Smooth muscle cell (in vitro differentiated cells): ENCODE measurements at regions not wholly inside any gene's neighbourhood (a gene's known extent, or its start where the extent isn't known, plus 50 kb on each side); places are given as distances from the start of the nearest gene placed in this dataset.

Experiments used
- DNase-seq: peaks from one replicate; lab custom pipeline; 2025; ENCODE audit not compliant: unreplicated experiment; lab: John Stamatoyannopoulos, UW
- H2AFZ ChIP-seq: fragments of 200-600 bp; sonication (generic); 2 replicates; pipeline ENCODE4 v1.6.0; 2016; ENCODE audit warnings: antibody characterized with exemption, low read depth, mild to moderate bottlenecking
- H3F3A ChIP-seq: fragments of 200-600 bp; sonication (generic); 2 replicates; pipeline ENCODE4 v1.6.0; 2017; ENCODE audit warnings: antibody characterized with exemption, low read depth
- H3K27ac ChIP-seq: fragments of 200-600 bp; sonication (generic); 2 replicates; pipeline ENCODE4 v1.5.1; 2016; ENCODE audit warnings: low read depth, mild to moderate bottlenecking
- H3K27me3 ChIP-seq: fragments of 200-600 bp; sonication (generic); 2 replicates; pipeline ENCODE4 v1.6.1; 2016; ENCODE audit warnings: low read depth, mild to moderate bottlenecking
- H3K36me3 ChIP-seq: fragments of 200-600 bp; sonication (generic); 2 replicates; pipeline ENCODE4 v1.5.1; 2016; ENCODE audit warnings: low read depth
- H3K4me1 ChIP-seq: fragments of 200-600 bp; sonication (generic); 2 replicates; pipeline ENCODE4 v1.5.1; 2016; ENCODE audit warnings: low read depth
- H3K4me2 ChIP-seq: fragments of 200-600 bp; sonication (generic); 2 replicates; pipeline ENCODE4 v1.6.0; 2016; ENCODE audit warnings: mild to moderate bottlenecking
- H3K4me3 ChIP-seq: fragments of 200-600 bp; sonication (generic); 2 replicates; pipeline ENCODE4 v1.5.1; 2016; ENCODE audit warnings: mild to moderate bottlenecking
- H3K79me2 ChIP-seq: fragments of 200-600 bp; sonication (generic); 2 replicates; pipeline ENCODE4 v1.6.0; 2016; ENCODE audit warnings: low read depth, mild to moderate bottlenecking
- H3K9ac ChIP-seq: fragments of 200-600 bp; sonication (generic); 2 replicates; pipeline ENCODE4 v1.6.0; 2016; ENCODE audit warnings: low read depth
- H3K9me3 ChIP-seq: fragments of 200-600 bp; sonication (generic); replicated peaks from 2 replicates; pipeline ENCODE4 v1.5.1; 2016; ENCODE audit warnings: low read depth
- H4K20me1 ChIP-seq: fragments of 200-600 bp; sonication (generic); 2 replicates; pipeline ENCODE4 v1.6.0; 2016; ENCODE audit warnings: low read depth
- WGBS: methylation state at CpG from one replicate; pipeline ENCODE4 v1.1.7; 2016; ENCODE audit warnings: low lambda C conversion rate; 5-methylcytosine and 5-hydroxymethylcytosine counted together
- TF ChIP-seq, protein P1 (sequence below): fragments of 200-600 bp; sonication (generic); IDR thresholded peaks from 2 replicates; pipeline ENCODE4 v1.5.1; 2017; ENCODE audit warnings: borderline replicate concordance, mild to moderate bottlenecking, antibody characterized with exemption; ENCODE audit not compliant: insufficient read depth, poor library complexity, severe bottlenecking

DNA sequence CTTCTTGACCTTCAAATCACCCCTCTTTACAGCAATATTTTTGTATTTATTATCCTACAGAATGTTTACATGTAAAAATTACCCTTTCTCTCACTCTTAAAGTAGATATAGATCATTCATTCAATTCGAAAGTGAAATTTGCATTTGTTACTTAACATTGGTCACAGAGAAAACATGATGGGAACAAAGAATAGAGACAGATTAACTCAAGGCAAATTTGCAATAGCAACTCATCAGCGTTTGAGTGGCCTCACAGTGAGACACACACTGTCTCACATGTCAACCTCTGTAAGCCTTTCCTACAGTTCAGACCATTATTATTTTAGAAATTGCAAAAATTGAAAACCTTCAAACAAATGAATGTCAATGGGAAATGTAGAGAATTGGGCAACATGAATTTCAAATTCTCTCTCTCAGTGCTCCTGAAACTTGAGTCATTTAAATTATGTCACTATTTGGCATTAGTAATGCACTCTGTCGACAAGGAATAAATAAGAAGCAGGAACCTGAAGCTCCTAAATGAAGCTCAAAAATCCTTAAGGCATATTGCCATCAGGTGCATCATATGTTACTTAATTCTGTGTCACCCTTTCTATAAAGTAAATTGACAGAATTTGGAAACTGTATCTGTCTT lies 148.3 kb upstream of the ANXA10 start:
- TF ChIP-seq, protein P1, sequence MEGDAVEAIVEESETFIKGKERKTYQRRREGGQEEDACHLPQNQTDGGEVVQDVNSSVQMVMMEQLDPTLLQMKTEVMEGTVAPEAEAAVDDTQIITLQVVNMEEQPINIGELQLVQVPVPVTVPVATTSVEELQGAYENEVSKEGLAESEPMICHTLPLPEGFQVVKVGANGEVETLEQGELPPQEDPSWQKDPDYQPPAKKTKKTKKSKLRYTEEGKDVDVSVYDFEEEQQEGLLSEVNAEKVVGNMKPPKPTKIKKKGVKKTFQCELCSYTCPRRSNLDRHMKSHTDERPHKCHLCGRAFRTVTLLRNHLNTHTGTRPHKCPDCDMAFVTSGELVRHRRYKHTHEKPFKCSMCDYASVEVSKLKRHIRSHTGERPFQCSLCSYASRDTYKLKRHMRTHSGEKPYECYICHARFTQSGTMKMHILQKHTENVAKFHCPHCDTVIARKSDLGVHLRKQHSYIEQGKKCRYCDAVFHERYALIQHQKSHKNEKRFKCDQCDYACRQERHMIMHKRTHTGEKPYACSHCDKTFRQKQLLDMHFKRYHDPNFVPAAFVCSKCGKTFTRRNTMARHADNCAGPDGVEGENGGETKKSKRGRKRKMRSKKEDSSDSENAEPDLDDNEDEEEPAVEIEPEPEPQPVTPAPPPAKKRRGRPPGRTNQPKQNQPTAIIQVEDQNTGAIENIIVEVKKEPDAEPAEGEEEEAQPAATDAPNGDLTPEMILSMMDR: no peak
- Histone ChIP-seq H3K27me3 (no peaks in the 10 kb centered on the region), H3K4me1 (no peaks in the 10 kb centered on the region), H3K27ac (no peak overlapping the region), H4K20me1 (no peaks in the 10 kb centered on the region), H3K4me2 (no peak overlapping the region), H2AFZ (no peak overlapping the region), H3K9ac (no peak overlapping the region), H3F3A (no peaks in the 10 kb centered on the region), H3K79me2 (no peaks in the 10 kb centered on the region), H3K4me3 (no peak overlapping the region), H3K36me3 (no peaks in the 10 kb centered on the region), H3K9me3 (no peaks in the 10 kb centered on the region)
- no peak for DNase-seq
- 58% methylated on average over 3 of the region's 3 CpGs for WGBS

DNA sequence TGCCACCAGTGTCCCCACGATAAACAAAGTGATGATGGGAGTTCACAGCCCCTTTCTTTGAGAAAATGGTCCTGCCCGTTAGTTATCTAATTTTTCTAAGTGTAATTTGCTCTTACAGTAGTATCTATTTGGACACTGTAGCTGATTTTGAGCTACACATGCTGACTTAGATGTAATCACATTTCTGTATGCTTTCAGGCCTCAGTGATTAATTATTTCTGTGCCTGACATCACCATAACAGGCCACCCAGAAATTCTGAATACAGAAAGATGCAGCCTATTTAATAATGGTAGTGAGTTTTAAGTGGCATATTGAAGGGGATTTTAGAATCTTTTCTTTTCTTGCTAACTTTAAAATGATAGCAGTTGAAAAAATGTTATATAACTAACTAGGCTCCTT lies 147.6 kb upstream of the ANXA10 start:
- H3F3A ChIP-seq: no peaks in the 10 kb centered on the region
- no peaks in the 10 kb centered on the region for H3K27me3 ChIP-seq
- H3K4me2 ChIP-seq: no peak overlapping the region
- no peak overlapping the region for H2AFZ ChIP-seq
- TF ChIP-seq, protein P1: no peak
- no peaks in the 10 kb centered on the region for H3K4me1 ChIP-seq
- H3K79me2 ChIP-seq: no peaks in the 10 kb centered on the region
- H3K9ac ChIP-seq: no peak overlapping the region
- no peaks in the 10 kb centered on the region for H3K36me3 ChIP-seq
- no peaks in the 10 kb centered on the region for H4K20me1 ChIP-seq
- H3K9me3 ChIP-seq: no peaks in the 10 kb centered on the region
- no peak overlapping the region for H3K4me3 ChIP-seq
- H3K27ac ChIP-seq: no peak overlapping the region
- no peak for DNase-seq
- WGBS: 95% methylated on average over 2 of the region's 2 CpGs

DNA sequence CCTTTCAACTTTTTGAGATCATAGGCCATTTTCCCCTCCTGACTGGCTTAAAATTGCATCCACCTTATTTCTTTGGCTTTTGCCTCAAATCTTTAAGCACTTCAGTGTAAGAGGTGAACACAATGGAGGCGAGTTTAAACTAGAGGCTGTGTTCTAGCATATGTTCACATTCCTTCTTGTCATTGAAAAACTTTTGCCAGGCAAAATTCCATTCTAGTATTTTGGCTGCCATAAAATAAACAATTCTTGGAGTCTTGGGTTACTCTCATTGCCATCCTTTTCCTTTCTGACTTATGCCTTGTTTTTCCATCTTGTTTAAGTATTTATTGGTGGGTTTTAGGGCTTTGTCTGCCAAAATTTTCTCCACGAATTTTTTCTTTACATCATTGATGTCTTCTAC lies 137.3 kb upstream of the ANXA10 start:
- DNase-seq: no peak
- H3K4me3 ChIP-seq: no peak overlapping the region
- no peaks in the 10 kb centered on the region for H3K4me1 ChIP-seq
- H3K27me3 ChIP-seq: no peaks in the 10 kb centered on the region
- H3K4me2 ChIP-seq: no peak overlapping the region
- H3K79me2 ChIP-seq: no peaks in the 10 kb centered on the region
- H3F3A ChIP-seq: no peaks in the 10 kb centered on the region
- H2AFZ ChIP-seq: no peak overlapping the region
- WGBS: 68% methylated on average over 2 of the region's 2 CpGs
- H3K9ac ChIP-seq: no peak overlapping the region
- H3K9me3 ChIP-seq: no peaks in the 10 kb centered on the region
- TF ChIP-seq, protein P1: no peak
- no peak overlapping the region for H3K27ac ChIP-seq
- no peaks in the 10 kb centered on the region for H4K20me1 ChIP-seq
- H3K36me3 ChIP-seq: no peaks in the 10 kb centered on the region

DNA sequence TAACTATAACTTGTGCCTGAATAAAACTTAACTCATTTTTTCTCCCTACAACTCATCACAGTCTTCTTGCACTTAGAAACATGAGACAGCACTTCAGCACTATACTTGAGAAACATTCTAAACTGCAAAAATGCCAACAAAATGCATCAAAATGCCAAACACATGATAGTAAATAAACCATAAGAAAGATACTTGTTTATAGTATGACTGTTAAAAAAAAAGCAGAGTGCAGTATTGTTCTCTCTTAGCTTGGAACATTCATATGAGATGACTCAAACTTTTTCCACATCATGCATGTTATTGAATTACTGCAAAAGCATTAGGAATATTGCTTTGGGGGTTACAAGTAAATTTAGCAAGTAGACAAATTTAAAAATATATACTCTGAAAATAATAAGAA lies 135.7 kb upstream of the ANXA10 start:
- Histone ChIP-seq H3K27me3 (no peaks in the 10 kb centered on the region), H3K9ac (no peak overlapping the region)
- TF ChIP-seq, protein P1: no peak

More for the DNA sequence above, 135.7 kb upstream of the ANXA10 start:
- H4K20me1 ChIP-seq: no peaks in the 10 kb centered on the region
- no peak overlapping the region for H2AFZ ChIP-seq
- no peaks in the 10 kb centered on the region for H3K79me2 ChIP-seq
- no peak overlapping the region for H3K4me3 ChIP-seq
- no peak overlapping the region for H3K4me2 ChIP-seq
- no peak overlapping the region for H3K27ac ChIP-seq
- H3K9me3 ChIP-seq: no peaks in the 10 kb centered on the region
- H3F3A ChIP-seq: no peaks in the 10 kb centered on the region
- H3K36me3 ChIP-seq: no peaks in the 10 kb centered on the region
- no peaks in the 10 kb centered on the region for H3K4me1 ChIP-seq
- DNase-seq: no peak
